GM06990 (cell line): ENCODE measurements at regions not wholly inside any gene's neighbourhood (a gene's known extent, or its start where the extent isn't known, plus 50 kb on each side); places are given as distances from the start of the nearest gene placed in this dataset.
A peak's percentile ranks its signal among the peaks of the same experiment; 100 is the strongest.

Experiments used
- DNase-seq: peaks from one replicate; pipeline ENCODE4 v3.0.0-alpha.2; 2011; ENCODE audit not compliant: insufficient read length; ENCODE audit errors: extremely low read depth
- H3K27me3 ChIP-seq: replicated peaks from 2 replicates; pipeline ENCODE4 v1.6.0; 2011; ENCODE audit warnings: low read length; ENCODE audit not compliant: control insufficient read depth, insufficient read depth
- H3K36me3 ChIP-seq: 2 replicates; pipeline ENCODE4 v1.5.1; 2011; ENCODE audit warnings: low read length; ENCODE audit not compliant: control insufficient read depth, insufficient read depth
- H3K4me3 ChIP-seq: replicated peaks from 2 replicates; pipeline ENCODE4 v1.5.1; 2011; ENCODE audit warnings: low read depth, mild to moderate bottlenecking, control low read depth, low read length
- TF ChIP-seq, protein P1 (sequence below): IDR thresholded peaks from 2 replicates; pipeline ENCODE4 v1.5.1; 2011; ENCODE audit warnings: low read length, control low read depth, mild to moderate bottlenecking, inconsistent platforms; ENCODE audit not compliant: insufficient read depth, poor library complexity, severe bottlenecking

DNA sequence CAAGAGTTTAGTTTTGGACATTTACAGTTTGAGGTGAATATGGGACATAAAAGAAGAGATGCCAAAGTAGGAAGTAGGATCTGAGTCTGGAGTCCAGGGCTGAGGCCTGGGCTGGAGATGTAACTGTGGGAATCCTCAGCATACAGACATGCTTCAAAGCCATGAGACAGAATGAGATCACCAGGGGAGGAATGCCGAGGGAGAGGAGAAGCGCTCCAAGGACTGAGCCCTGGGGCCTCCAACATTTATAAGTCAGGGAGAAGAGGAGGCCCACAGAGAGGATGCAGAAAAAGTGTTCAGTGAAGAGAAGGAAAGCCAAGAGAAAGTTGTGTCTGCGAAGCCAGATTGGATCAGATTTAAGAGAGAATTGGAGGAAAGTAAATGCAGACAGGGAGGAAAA, 277.5 kb upstream of the MYOCD start:
- TF ChIP-seq, protein P1, sequence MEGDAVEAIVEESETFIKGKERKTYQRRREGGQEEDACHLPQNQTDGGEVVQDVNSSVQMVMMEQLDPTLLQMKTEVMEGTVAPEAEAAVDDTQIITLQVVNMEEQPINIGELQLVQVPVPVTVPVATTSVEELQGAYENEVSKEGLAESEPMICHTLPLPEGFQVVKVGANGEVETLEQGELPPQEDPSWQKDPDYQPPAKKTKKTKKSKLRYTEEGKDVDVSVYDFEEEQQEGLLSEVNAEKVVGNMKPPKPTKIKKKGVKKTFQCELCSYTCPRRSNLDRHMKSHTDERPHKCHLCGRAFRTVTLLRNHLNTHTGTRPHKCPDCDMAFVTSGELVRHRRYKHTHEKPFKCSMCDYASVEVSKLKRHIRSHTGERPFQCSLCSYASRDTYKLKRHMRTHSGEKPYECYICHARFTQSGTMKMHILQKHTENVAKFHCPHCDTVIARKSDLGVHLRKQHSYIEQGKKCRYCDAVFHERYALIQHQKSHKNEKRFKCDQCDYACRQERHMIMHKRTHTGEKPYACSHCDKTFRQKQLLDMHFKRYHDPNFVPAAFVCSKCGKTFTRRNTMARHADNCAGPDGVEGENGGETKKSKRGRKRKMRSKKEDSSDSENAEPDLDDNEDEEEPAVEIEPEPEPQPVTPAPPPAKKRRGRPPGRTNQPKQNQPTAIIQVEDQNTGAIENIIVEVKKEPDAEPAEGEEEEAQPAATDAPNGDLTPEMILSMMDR = no peak
- Histone ChIP-seq H3K36me3 (no peaks in the 10 kb centered on the region), H3K4me3 (no peak overlapping the region), H3K27me3 (no peaks in the 10 kb centered on the region)
- no peak for DNase-seq

DNA sequence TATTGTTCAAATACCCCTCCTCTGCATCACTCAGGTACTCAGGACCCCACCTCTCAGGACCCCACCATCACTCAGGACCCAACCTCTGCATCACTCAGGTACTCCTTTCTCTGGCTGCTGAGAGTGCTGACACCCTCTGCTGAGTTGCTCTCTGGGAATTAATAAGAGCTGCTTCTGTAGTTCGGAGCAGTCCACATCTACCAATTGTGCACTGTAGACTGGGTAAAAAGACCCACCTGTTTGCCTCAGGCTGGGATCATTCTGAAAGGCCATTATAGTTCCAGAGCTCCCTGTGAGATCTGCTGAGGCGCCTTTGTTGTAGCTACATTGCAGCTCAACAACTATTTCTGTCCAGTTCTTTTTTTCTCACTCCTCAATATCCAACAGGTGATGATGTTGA, 276.3 kb upstream of the MYOCD start:
- no peak overlapping the region for H3K4me3 ChIP-seq
- TF ChIP-seq, protein P1 = no peak
- no peak for DNase-seq
- H3K27me3 ChIP-seq = no peaks in the 10 kb centered on the region
- H3K36me3 ChIP-seq = no peaks in the 10 kb centered on the region

DNA sequence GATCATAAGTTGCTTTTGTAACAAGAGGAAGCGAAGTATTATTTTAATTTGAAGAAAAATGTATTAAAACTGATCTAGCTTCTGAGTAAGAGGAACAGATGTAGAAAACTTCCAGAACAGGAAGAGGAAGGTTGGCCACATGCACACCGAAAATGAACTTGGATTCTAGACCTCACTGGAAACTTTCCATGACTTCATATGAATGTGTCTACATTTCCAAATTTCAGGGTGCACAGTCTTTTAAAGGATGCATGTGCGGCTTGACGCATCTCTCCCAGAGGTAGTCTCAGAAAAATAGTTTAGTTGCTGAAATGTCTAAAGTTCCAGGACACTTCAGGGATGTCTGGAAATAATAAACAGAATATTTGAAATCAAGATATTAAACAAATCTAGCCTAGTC, 275.1 kb upstream of the MYOCD start:
- no peaks in the 10 kb centered on the region for H3K36me3 ChIP-seq

DNA sequence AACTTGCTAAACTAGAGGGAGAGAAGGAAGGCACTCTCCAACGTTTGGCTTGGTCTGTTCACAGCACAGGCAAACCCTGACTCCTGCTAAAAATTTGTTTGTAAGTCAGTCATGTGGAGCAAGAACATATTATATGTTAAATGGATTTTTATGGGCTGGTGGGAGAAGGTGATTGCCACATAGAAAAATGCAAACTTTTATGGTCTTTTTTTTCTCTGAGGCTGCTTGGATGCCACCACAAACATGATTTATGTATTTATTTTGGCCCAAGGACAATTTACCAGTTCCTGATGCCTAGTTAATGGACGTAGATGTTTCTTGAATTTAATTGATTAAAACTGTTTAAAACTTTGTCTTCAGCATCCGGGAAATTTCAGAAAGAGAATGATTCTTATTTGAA, 274.2 kb upstream of the MYOCD start:
- no peak for DNase-seq
- TF ChIP-seq, protein P1 = no peak
- H3K27me3 ChIP-seq = no peaks in the 10 kb centered on the region
- H3K4me3 ChIP-seq = no peak overlapping the region
- H3K36me3 ChIP-seq = no peaks in the 10 kb centered on the region

More for the DNA sequence above, 275.1 kb upstream of the MYOCD start:
- H3K27me3 ChIP-seq = no peaks in the 10 kb centered on the region
- H3K4me3 ChIP-seq = no peak overlapping the region
- TF ChIP-seq, protein P1 = no peak
- DNase-seq = no peak

DNA sequence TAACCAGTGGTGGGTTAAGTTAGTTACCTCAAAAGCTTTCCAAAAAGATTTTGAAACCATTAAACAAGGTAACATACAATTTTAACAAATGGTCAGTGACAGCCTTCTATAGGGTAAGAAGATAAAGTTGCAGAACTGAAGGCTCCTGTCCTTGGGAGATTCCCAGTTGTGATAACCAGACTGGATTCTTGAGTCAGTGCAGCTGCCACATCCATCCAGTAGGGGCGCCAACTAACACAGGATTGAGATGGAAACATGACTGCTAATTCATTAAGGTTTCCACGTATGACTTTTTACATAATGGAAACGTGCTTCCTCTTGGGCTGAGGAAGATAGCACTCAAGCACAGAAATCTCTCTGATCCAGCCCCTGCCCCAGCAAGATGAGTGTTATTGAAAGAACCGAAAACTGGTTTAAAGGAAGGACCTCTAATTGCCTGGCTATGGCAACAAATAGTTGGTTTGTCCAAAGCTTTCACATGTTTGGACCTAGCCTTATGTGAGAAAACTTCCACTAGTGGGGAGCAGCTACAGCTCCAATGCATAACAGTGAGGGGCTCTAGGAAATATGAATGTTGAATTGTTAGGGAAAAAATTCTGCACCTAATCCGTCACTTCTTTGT, 269.8 kb upstream of the MYOCD start:
- Histone ChIP-seq H3K4me3 (no peak overlapping the region), H3K36me3 (no peaks in the 10 kb centered on the region), H3K27me3 (no peaks in the 10 kb centered on the region)
- TF ChIP-seq, protein P1 = peak; percentile 76
- DNase-seq = no peak
